ENCODE measurements at regions not wholly inside any gene's neighbourhood (a gene's known extent, or its start where the extent isn't known, plus 50 kb on each side); places are given as distances from the start of the nearest gene placed in this dataset.

- TF ChIP-seq GATA3 (IDR thresholded peaks at IDR 0.05; ENCODE audit: low read depth, low read length) (no peak), GATA2 (IDR thresholded peaks at IDR 0.05; ENCODE audit: low read depth, low read length) (no peak)
Observed at GRCh38 chr12:126493366-126494108, 1428.3 kb downstream of the AACS start.

- TF ChIP-seq GATA3 (IDR thresholded peaks at IDR 0.05; ENCODE audit: low read depth, low read length), result no peak
- no peak for TF ChIP-seq GATA2 (IDR thresholded peaks at IDR 0.05; ENCODE audit: low read depth, low read length)
Observed at GRCh38 chr12:126496201-126496600, 1431.0 kb downstream of the AACS start.

- TF ChIP-seq GATA2 (IDR thresholded peaks at IDR 0.05; ENCODE audit: low read depth, low read length) (no peak), GATA3 (IDR thresholded peaks at IDR 0.05; ENCODE audit: low read depth, low read length) (no peak)
Observed at GRCh38 chr12:126506426-126507182, 1441.4 kb downstream of the AACS start.

GRCh38 chr12:126507231-126507630 is 1442.0 kb downstream of the AACS start:
- no peak for TF ChIP-seq GATA3 (IDR thresholded peaks at IDR 0.05; ENCODE audit: low read depth, low read length)

- TF ChIP-seq GATA3 (IDR thresholded peaks at IDR 0.05; ENCODE audit: low read depth, low read length) (no peak), GATA2 (IDR thresholded peaks at IDR 0.05; ENCODE audit: low read depth, low read length) (no peak)
Observed at GRCh38 chr12:126509572-126509971, 1444.3 kb downstream of the AACS start.

GRCh38 chr12:126510630-126511029 is 1445.4 kb downstream of the AACS start:
- TF ChIP-seq GATA3 (IDR thresholded peaks at IDR 0.05; ENCODE audit: low read depth, low read length) (no peak), GATA2 (IDR thresholded peaks at IDR 0.05; ENCODE audit: low read depth, low read length) (no peak)

- no peak for TF ChIP-seq GATA3 (IDR thresholded peaks at IDR 0.05; ENCODE audit: low read depth, low read length)
- TF ChIP-seq GATA2 (IDR thresholded peaks at IDR 0.05; ENCODE audit: low read depth, low read length), result no peak
Observed at GRCh38 chr12:126512916-126513913, 1448.0 kb downstream of the AACS start.

- TF ChIP-seq GATA3 (IDR thresholded peaks at IDR 0.05; ENCODE audit: low read depth, low read length), result no peak
- no peak for TF ChIP-seq GATA2 (IDR thresholded peaks at IDR 0.05; ENCODE audit: low read depth, low read length)
Observed at GRCh38 chr12:126518596-126519200, 1453.5 kb downstream of the AACS start.

GRCh38 chr12:126519833-126520232 is 1454.6 kb downstream of the AACS start:
- no peak for TF ChIP-seq GATA2 (IDR thresholded peaks at IDR 0.05; ENCODE audit: low read depth, low read length)
- TF ChIP-seq GATA3 (IDR thresholded peaks at IDR 0.05; ENCODE audit: low read depth, low read length), result no peak

- TF ChIP-seq GATA3 (IDR thresholded peaks at IDR 0.05; ENCODE audit: low read depth, low read length) (no peak), GATA2 (IDR thresholded peaks at IDR 0.05; ENCODE audit: low read depth, low read length) (no peak)
Observed at GRCh38 chr12:126523891-126524290, 1458.7 kb downstream of the AACS start.

GRCh38 chr12:126534495-126534894 is 1469.3 kb downstream of the AACS start:
- TF ChIP-seq GATA3 (IDR thresholded peaks at IDR 0.05; ENCODE audit: low read depth, low read length) (no peak), GATA2 (IDR thresholded peaks at IDR 0.05; ENCODE audit: low read depth, low read length) (no peak)

GRCh38 chr12:126534942-126535341 is 1469.7 kb downstream of the AACS start:
- no peak for TF ChIP-seq GATA3 (IDR thresholded peaks at IDR 0.05; ENCODE audit: low read depth, low read length)
- no peak for TF ChIP-seq GATA2 (IDR thresholded peaks at IDR 0.05; ENCODE audit: low read depth, low read length)

GRCh38 chr12:126535971-126536370 is 1470.7 kb downstream of the AACS start:
- TF ChIP-seq GATA2 (IDR thresholded peaks at IDR 0.05; ENCODE audit: low read depth, low read length) (no peak), GATA3 (IDR thresholded peaks at IDR 0.05; ENCODE audit: low read depth, low read length) (no peak)

All from SH-SY5Y (cell line).